ENCODE measurements at regions not wholly inside any gene's neighbourhood (a gene's known extent, or its start where the extent isn't known, plus 50 kb on each side); places are given as distances from the start of the nearest gene placed in this dataset.

GRCh38 chr3:191123231-191123630 lies 75.8 kb upstream of the OSTN start:
- Histone ChIP-seq H3K4me2 (ENCODE audit: low read length, poor library complexity, severe bottlenecking) (no peak overlapping the region), H2AK5ac (ENCODE audit: low read length, severe bottlenecking) (no peak overlapping the region), H3K9ac (ENCODE audit: low read length) (no peak overlapping the region), H4K8ac (ENCODE audit: low read length) (no peak overlapping the region), H3K36me3 (ENCODE audit: control insufficient read depth in 1 of 2, insufficient read depth in 2 of 2, low read depth in 1 of 2, low read length in 2 of 2) (no peaks in the 10 kb centered on the region), H3K27ac (ENCODE audit: low read length, poor library complexity, severe bottlenecking) (no peak overlapping the region), H2BK12ac (ENCODE audit: low read length in 2 of 2) (no peak overlapping the region), H3K4ac (ENCODE audit: low read depth in 1 of 2, low read length in 2 of 2) (no peak overlapping the region), H2BK120ac (ENCODE audit: low read depth, low read length) (no peak overlapping the region), H3K18ac (ENCODE audit: low read depth in 1 of 2, low read length in 2 of 2) (no peak overlapping the region), H3K9me3 (ENCODE audit: control insufficient read depth, low read length) (no peaks in the 10 kb centered on the region), H3K4me3 (ENCODE audit: insufficient read depth in 1 of 2, low read depth in 1 of 2, low read length in 2 of 2) (no peak overlapping the region), H2AFZ (ENCODE audit: low read depth, low read length) (no peak overlapping the region), H3K27me3 (ENCODE audit: control insufficient read depth in 1 of 2, insufficient read depth in 1 of 2, low read length in 2 of 2) (no peaks in the 10 kb centered on the region), H3K14ac (ENCODE audit: low read length in 2 of 2) (no peak overlapping the region), H2BK5ac (ENCODE audit: low read depth, low read length, poor library complexity, severe bottlenecking) (no peak overlapping the region), H4K91ac (ENCODE audit: low read length) (no peak overlapping the region), H3K79me1 (replicated peaks; ENCODE audit: low read length, poor library complexity, severe bottlenecking) (no peaks in the 10 kb centered on the region), H2BK15ac (ENCODE audit: low read depth, poor library complexity, severe bottlenecking) (no peak overlapping the region), H3K23ac (ENCODE audit: low read length in 2 of 2) (no peak overlapping the region), H3K4me1 (ENCODE audit: control insufficient read depth, insufficient read depth, low read depth, low read length) (no peaks in the 10 kb centered on the region)
- DNase-seq: no peak

DNA sequence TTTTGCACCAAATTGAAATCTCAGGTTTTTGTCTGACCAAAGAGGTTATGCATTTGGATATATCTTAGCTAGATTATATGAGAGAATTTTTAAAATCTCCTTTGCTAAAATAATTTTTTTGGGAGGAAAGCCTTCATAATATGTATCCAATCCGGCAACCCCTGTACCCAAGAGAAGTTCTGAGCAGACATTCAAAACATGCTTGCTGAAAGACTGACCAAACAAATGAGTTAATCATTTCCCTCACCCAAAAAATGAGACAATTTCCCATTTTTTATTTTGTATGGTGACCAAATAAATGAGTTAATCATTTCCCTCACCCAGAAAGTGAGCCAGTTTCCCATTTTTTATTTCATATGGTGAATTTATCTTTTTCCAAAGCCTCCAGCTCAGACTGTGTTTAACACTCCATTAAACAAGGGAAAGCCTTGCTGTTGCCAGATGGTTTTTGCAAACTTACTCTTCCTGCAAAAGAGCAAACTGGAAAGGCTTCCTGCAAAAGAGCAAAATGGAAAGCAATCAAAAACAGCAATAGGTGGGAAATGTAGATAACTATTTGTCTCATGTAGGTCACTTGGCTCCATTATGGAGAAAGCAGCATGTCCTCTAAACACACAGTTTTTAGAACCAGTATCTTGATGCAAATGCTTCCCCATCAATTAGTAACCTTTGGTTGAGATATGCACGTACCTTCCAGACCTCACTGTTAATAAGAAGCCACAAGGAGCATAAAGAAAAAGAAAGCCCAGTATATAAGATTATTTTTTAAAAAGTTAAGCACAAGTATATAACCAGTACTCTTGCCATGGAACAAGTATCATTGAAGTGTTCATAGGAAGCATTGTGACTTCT lies 78.4 kb upstream of the OSTN start:
- Histone ChIP-seq H3K36me3 (ENCODE audit: control insufficient read depth in 1 of 2, insufficient read depth in 2 of 2, low read depth in 1 of 2, low read length in 2 of 2) (no peaks in the 10 kb centered on the region), H3K4me3 (ENCODE audit: insufficient read depth in 1 of 2, low read depth in 1 of 2, low read length in 2 of 2) (no peak overlapping the region), H3K4ac (ENCODE audit: low read depth in 1 of 2, low read length in 2 of 2) (no peak overlapping the region), H4K91ac (ENCODE audit: low read length) (no peak overlapping the region), H2AK5ac (ENCODE audit: low read length, severe bottlenecking) (no peak overlapping the region), H3K79me1 (replicated peaks; ENCODE audit: low read length, poor library complexity, severe bottlenecking) (no peaks in the 10 kb centered on the region), H2BK15ac (ENCODE audit: low read depth, poor library complexity, severe bottlenecking) (no peak overlapping the region), H3K4me2 (ENCODE audit: low read length, poor library complexity, severe bottlenecking) (peak overlapping the region; percentile 2), H4K8ac (ENCODE audit: low read length) (no peak overlapping the region), H2BK12ac (ENCODE audit: low read length in 2 of 2) (no peak overlapping the region), H2BK5ac (ENCODE audit: low read depth, low read length, poor library complexity, severe bottlenecking) (no peak overlapping the region), H2AFZ (ENCODE audit: low read depth, low read length) (no peak overlapping the region), H2BK120ac (ENCODE audit: low read depth, low read length) (no peak overlapping the region), H3K14ac (ENCODE audit: low read length in 2 of 2) (no peak overlapping the region), H3K18ac (ENCODE audit: low read depth in 1 of 2, low read length in 2 of 2) (no peak overlapping the region), H3K9me3 (ENCODE audit: control insufficient read depth, low read length) (no peaks in the 10 kb centered on the region), H3K9ac (ENCODE audit: low read length) (no peak overlapping the region), H3K4me1 (ENCODE audit: control insufficient read depth, insufficient read depth, low read depth, low read length) (no peaks in the 10 kb centered on the region), H3K27ac (ENCODE audit: low read length, poor library complexity, severe bottlenecking) (peak overlapping the region; percentile 94), H3K23ac (ENCODE audit: low read length in 2 of 2) (no peak overlapping the region), H3K27me3 (ENCODE audit: control insufficient read depth in 1 of 2, insufficient read depth in 1 of 2, low read length in 2 of 2) (no peaks in the 10 kb centered on the region)
- DNase-seq: no peak
- 100% methylated on average over 1 of the region's 2 CpGs for WGBS

GRCh38 chr3:191119415-191120295 lies 79.4 kb upstream of the OSTN start:
- Histone ChIP-seq H3K79me1 (replicated peaks; ENCODE audit: low read length, poor library complexity, severe bottlenecking) (no peaks in the 10 kb centered on the region), H3K27me3 (ENCODE audit: control insufficient read depth in 1 of 2, insufficient read depth in 1 of 2, low read length in 2 of 2) (no peaks in the 10 kb centered on the region), H3K4me2 (ENCODE audit: low read length, poor library complexity, severe bottlenecking) (no peak overlapping the region), H2AFZ (ENCODE audit: low read depth, low read length) (no peak overlapping the region), H3K18ac (ENCODE audit: low read depth in 1 of 2, low read length in 2 of 2) (no peak overlapping the region), H3K36me3 (ENCODE audit: control insufficient read depth in 1 of 2, insufficient read depth in 2 of 2, low read depth in 1 of 2, low read length in 2 of 2) (no peaks in the 10 kb centered on the region), H2BK15ac (ENCODE audit: low read depth, poor library complexity, severe bottlenecking) (no peak overlapping the region), H3K9ac (ENCODE audit: low read length) (no peak overlapping the region), H2BK12ac (ENCODE audit: low read length in 2 of 2) (no peak overlapping the region), H2AK5ac (ENCODE audit: low read length, severe bottlenecking) (no peak overlapping the region), H2BK5ac (ENCODE audit: low read depth, low read length, poor library complexity, severe bottlenecking) (peak overlapping the region; percentile 22), H3K4ac (ENCODE audit: low read depth in 1 of 2, low read length in 2 of 2) (no peak overlapping the region), H3K23ac (ENCODE audit: low read length in 2 of 2) (no peak overlapping the region), H4K8ac (ENCODE audit: low read length) (no peak overlapping the region), H3K4me3 (ENCODE audit: insufficient read depth in 1 of 2, low read depth in 1 of 2, low read length in 2 of 2) (no peak overlapping the region), H3K9me3 (ENCODE audit: control insufficient read depth, low read length) (no peaks in the 10 kb centered on the region), H2BK120ac (ENCODE audit: low read depth, low read length) (no peak overlapping the region), H3K27ac (ENCODE audit: low read length, poor library complexity, severe bottlenecking) (peak overlapping the region; percentile 94), H3K14ac (ENCODE audit: low read length in 2 of 2) (no peak overlapping the region), H4K91ac (ENCODE audit: low read length) (no peak overlapping the region), H3K4me1 (ENCODE audit: control insufficient read depth, insufficient read depth, low read depth, low read length) (no peaks in the 10 kb centered on the region)
- no peak for DNase-seq
- WGBS: 98% methylated on average over 3 of the region's 3 CpGs

DNA sequence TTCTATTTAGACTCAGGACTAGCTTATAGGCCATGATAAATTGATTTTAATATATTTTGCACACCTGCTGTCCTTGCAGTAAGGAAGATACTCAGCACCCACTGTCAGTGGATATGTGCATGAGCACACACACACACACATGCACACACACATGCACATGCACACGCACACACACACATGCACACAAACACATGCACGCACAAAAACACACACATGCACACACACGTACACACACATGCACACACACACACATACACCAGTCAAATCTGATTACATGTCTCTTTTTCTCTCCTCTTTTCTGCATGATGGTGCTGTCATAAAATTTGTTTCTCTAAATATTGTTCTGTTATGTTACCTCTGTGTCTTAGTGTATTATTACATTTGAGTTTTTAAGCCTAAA lies 87.3 kb upstream of the OSTN start:
- DNase-seq: no peak
- no peak overlapping the region for H3K4ac ChIP-seq (ENCODE audit: low read depth in 1 of 2, low read length in 2 of 2)
- H3K36me3 ChIP-seq (ENCODE audit: control insufficient read depth in 1 of 2, insufficient read depth in 2 of 2, low read depth in 1 of 2, low read length in 2 of 2): no peaks in the 10 kb centered on the region
- H3K4me1 ChIP-seq (ENCODE audit: control insufficient read depth, insufficient read depth, low read depth, low read length): no peaks in the 10 kb centered on the region
- peak overlapping the region in 1 of 2 experiments; percentile 25 for H3K18ac ChIP-seq (ENCODE audit: low read depth in 1 of 2, low read length in 2 of 2)
- H3K4me2 ChIP-seq (ENCODE audit: low read length, poor library complexity, severe bottlenecking): no peak overlapping the region
- H2BK15ac ChIP-seq (ENCODE audit: low read depth, poor library complexity, severe bottlenecking): no peak overlapping the region
- WGBS: 100% methylated on average over 3 of the region's 3 CpGs
- H3K14ac ChIP-seq (ENCODE audit: low read length in 2 of 2): peak overlapping the region in 1 of 2 experiments; percentile 30
- H2BK5ac ChIP-seq (ENCODE audit: low read depth, low read length, poor library complexity, severe bottlenecking): no peak overlapping the region
- H2BK12ac ChIP-seq (ENCODE audit: low read length in 2 of 2): no peak overlapping the region
- no peak overlapping the region for H4K91ac ChIP-seq (ENCODE audit: low read length)
- no peak overlapping the region for H4K8ac ChIP-seq (ENCODE audit: low read length)
- no peaks in the 10 kb centered on the region for H3K27me3 ChIP-seq (ENCODE audit: control insufficient read depth in 1 of 2, insufficient read depth in 1 of 2, low read length in 2 of 2)
- H2AK5ac ChIP-seq (ENCODE audit: low read length, severe bottlenecking): no peak overlapping the region
- no peaks in the 10 kb centered on the region for H3K79me1 ChIP-seq (replicated peaks; ENCODE audit: low read length, poor library complexity, severe bottlenecking)
- no peak overlapping the region for H3K9ac ChIP-seq (ENCODE audit: low read length)
- H3K4me3 ChIP-seq (ENCODE audit: insufficient read depth in 1 of 2, low read depth in 1 of 2, low read length in 2 of 2): no peak overlapping the region
- no peak overlapping the region for H2BK120ac ChIP-seq (ENCODE audit: low read depth, low read length)
- no peaks in the 10 kb centered on the region for H3K9me3 ChIP-seq (ENCODE audit: control insufficient read depth, low read length)
- H2AFZ ChIP-seq (ENCODE audit: low read depth, low read length): no peak overlapping the region
- H3K23ac ChIP-seq (ENCODE audit: low read length in 2 of 2): no peak overlapping the region
- H3K27ac ChIP-seq (ENCODE audit: low read length, poor library complexity, severe bottlenecking): no peak overlapping the region
